H1 (cell line): ENCODE measurements at regions not wholly inside any gene's neighbourhood (a gene's known extent, or its start where the extent isn't known, plus 50 kb on each side); places are given as distances from the start of the nearest gene placed in this dataset.

Experiments used
- TF ChIP-seq, protein P1 (sequence below): IDR thresholded peaks from 2 replicates; pipeline ENCODE4 v1.6.1; 2011; ENCODE audit warnings: low read length, improper control_type of control experiment

DNA sequence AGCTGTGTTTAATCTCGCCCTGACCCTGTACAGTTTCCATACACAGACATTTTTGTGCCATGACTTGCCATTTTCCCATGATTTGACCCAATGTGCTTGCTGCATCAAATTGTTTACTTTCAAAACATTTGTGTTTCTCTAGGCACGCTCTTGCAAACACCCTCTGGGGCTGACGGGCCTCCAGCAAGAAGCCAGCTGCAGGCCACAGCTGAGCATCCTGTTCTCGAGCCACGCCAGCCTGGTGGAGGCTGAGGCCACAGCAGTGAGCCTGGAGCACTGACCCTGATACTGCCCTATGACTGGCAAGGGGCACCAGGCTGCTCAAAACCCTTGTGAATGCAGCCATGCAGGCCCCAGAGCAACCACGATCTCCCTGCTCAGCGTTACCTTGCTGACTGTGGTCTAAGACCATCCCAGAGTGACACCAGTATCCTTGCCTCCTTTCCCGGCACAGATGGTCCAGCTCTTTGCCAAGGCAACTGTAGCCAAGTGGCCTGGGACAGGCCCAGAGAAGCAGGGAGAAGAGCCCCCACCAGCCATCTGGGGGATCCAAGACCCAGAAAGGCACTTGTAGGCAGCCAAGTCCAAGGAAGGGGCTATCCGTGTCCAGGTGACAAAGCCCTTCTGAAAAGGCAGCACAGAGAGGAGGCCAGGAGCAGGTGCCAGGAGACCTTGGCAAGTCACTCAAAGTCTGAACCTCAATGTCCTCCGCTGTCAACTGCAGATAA is 78.5 kb downstream of the OAT start (continued):
- TF ChIP-seq, protein P1, sequence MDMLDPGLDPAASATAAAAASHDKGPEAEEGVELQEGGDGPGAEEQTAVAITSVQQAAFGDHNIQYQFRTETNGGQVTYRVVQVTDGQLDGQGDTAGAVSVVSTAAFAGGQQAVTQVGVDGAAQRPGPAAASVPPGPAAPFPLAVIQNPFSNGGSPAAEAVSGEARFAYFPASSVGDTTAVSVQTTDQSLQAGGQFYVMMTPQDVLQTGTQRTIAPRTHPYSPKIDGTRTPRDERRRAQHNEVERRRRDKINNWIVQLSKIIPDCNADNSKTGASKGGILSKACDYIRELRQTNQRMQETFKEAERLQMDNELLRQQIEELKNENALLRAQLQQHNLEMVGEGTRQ: no peak
